Epithelial cell of proximal tubule (primary cell): ENCODE measurements at regions not wholly inside any gene's neighbourhood (a gene's known extent, or its start where the extent isn't known, plus 50 kb on each side); places are given as distances from the start of the nearest gene placed in this dataset.
A peak's percentile ranks its signal among the peaks of the same experiment; 100 is the strongest.

ENCODE experiments used
- DNase-seq: peaks from one replicate; pipeline ENCODE4 v3.0.0-alpha.2; 2011; ENCODE audit warnings: low read depth
- H3K4me3 ChIP-seq: 2 replicates; pipeline ENCODE4 v1.5.1; 2011; ENCODE audit warnings: low read depth, mild to moderate bottlenecking, low read length
- TF ChIP-seq, protein P1 (sequence below): conservative IDR thresholded peaks from 2 replicates; pipeline ENCODE4 v1.5.1; 2012; ENCODE audit warnings: low read depth, mild to moderate bottlenecking, low read length

DNA sequence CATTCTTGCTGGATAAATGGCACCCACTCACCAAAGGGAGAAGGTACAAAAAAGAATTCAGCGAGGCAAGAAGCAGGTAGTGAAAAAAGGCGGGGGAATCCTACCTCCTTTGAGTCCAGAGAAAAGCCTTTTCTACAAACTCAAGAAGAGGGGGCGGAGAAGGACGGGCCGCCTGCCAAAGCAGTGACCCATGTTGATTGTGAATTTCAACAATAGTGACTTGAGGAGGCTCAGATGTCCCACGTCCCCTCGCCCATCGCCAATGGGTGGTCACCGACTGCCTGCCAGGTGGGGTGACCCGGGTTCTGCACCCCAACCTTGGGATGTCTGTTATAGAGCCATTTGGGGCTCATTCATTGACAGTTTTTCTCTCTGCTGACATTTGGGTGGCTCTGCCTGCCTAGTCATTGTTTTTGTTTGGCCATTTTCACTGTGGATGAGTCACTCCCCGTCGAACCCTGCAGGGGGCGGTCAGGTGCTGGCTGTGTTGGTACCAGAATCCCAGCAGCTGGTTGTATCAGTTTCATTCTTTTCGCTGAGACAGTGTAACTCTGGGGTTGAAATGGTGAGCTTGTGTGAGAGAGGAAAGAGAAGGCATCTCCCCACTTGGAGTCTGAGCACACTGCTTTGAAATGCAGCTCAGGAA lies 163.4 kb upstream of the NCAM1 start:
- DNase-seq, result no peak
- TF ChIP-seq, protein P1, sequence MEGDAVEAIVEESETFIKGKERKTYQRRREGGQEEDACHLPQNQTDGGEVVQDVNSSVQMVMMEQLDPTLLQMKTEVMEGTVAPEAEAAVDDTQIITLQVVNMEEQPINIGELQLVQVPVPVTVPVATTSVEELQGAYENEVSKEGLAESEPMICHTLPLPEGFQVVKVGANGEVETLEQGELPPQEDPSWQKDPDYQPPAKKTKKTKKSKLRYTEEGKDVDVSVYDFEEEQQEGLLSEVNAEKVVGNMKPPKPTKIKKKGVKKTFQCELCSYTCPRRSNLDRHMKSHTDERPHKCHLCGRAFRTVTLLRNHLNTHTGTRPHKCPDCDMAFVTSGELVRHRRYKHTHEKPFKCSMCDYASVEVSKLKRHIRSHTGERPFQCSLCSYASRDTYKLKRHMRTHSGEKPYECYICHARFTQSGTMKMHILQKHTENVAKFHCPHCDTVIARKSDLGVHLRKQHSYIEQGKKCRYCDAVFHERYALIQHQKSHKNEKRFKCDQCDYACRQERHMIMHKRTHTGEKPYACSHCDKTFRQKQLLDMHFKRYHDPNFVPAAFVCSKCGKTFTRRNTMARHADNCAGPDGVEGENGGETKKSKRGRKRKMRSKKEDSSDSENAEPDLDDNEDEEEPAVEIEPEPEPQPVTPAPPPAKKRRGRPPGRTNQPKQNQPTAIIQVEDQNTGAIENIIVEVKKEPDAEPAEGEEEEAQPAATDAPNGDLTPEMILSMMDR, result peak; percentile 80
- H3K4me3 ChIP-seq, result no peak overlapping the region

DNA sequence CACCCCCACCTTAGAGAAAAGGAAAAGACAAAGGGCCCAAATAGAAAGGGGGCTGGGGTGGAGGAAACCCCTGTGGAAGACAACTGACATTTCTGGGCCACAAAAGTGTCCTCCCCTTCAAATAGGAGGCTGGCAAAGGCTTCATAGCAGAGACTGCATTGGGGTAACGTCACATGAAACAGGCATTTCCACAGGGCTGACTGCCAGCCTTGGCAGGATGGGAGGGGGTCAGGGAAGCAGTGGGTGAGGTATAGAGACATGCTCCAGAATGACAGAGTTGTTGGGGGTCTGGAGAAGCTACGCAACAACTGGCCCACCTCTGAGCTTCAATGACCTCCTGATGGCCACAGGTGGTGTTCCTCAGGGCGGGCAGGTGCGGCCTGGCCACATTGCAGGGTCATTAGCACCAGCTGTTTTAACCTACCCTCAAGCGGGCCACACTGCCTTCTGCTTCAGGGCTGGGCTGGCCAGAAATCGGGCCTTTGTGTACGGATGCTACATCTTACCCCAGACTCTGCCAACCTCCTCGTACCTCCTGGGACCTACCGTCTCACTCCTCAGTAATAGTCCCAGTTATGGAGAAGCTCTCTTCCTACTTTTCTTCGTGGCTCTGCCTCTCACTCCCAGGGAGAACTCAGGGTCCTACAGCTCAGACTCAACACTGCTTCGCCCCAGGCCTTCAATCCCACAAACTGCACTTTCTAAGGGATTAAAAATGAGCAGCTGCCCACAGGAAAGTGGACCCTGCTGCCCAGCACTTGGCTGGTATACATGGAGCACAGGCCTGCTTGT lies 160.0 kb upstream of the NCAM1 start:
- DNase-seq, result no peak
- TF ChIP-seq, protein P1, result no peak
- H3K4me3 ChIP-seq, result no peak overlapping the region

DNA sequence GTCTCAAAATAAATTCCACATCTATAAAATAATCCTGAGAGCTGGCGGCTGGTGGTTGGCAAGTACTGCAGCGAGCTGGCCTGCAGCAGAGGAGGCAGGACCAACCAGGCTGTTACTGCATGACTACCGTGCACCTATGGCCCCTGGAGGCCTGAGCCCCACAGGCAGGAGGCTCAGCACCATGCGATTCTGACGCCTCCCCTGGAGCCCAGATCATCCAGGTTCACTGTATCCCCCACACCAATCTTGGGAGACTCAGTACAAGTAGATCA lies 159.5 kb upstream of the NCAM1 start:
- TF ChIP-seq, protein P1, result no peak
- no peak overlapping the region for H3K4me3 ChIP-seq
- DNase-seq, result no peak

DNA sequence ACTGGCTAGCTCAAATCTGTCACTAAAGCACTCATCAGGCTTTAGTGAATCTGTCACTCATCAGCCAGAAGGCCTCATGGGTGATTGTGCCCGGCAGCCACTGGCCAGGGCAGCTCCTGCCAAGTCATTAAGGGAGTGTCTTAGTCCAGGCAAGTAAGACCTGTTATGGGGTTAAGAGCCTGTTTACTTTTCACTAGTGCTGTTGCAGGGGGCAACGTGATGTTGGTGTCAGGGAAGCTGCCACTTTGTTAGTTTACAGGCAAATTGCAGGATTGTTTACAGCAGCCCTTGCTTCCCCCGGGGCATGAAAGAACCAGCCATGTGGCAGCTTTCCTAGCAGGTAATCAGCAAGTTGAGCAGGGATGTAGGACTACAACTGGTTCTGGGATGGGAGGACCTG lies 155.6 kb upstream of the NCAM1 start:
- TF ChIP-seq, protein P1, result no peak
- DNase-seq, result no peak

DNA sequence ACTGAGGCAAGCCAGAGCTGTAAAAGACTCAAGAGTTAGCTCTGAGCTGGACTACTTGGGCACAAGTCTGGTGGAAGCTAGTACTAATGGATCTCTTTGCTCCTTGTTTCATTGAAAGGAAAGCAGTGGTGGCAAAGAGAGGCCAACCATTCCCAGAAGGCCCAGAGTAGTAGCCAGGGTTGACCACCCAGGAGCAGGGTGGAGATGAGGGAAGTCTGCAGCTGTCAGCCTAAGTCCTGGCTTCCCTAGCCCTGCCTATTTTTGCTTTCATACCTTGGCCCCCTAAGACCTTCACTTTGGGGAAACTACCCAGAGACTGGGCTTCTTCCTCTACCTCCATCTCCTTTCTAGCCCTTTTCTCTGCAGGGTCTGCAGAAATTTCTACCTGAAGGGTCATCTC lies 155.0 kb upstream of the NCAM1 start:
- TF ChIP-seq, protein P1, result no peak
- no peak for DNase-seq
- H3K4me3 ChIP-seq, result no peak overlapping the region

More for the DNA sequence above, 155.6 kb upstream of the NCAM1 start:
- no peak overlapping the region for H3K4me3 ChIP-seq

DNA sequence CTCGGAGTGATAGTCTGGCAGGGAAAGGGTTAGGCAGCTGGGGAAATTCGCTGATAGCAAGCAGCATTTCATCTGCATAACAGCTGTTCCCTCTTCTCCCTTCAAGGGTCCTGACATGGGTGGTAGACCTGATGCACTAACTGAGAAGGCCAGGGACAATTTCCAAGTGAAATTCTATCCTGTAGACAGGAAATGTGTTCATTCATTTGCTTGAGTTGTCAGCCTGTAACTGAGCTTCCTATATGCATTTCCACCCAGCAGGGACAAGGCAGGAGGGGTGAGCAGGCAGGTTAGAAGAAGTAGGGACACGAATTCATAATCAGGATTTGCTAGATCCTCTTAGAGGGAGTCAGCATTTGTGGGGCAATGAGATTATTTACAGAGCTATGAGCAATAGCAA lies 154.3 kb upstream of the NCAM1 start:
- TF ChIP-seq, protein P1, result no peak
- no peak for DNase-seq
- no peak overlapping the region for H3K4me3 ChIP-seq

DNA sequence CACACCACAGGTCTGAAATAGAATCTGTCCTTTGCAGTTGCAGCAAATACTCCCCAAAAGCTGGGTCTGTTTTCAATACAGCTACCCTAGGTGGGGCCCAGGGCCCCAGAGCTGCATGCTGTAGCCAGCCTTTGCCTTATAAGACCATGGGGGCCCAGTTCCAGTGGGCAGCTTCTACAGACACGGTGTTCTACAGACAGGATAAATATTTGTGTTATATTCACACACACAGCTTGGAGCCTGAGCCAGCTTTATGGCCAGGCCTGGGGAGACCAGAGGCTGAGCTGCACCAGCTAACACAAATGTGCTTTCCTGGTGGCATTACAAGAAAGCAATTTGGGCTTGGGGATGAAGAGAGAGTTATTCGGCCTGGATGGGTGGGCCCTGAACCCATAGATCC lies 151.8 kb upstream of the NCAM1 start:
- H3K4me3 ChIP-seq, result no peak overlapping the region
- no peak for DNase-seq
- TF ChIP-seq, protein P1, result no peak
